Stimulated activated CD4-positive, alpha-beta T cell treated with anti-CD3 and anti-CD28 coated beads, Interleukin-2, amount 100 ng/mL, for 48 hours (primary cell): ENCODE measurements at regions not wholly inside any gene's neighbourhood (a gene's known extent, or its start where the extent isn't known, plus 50 kb on each side); places are given as distances from the start of the nearest gene placed in this dataset.

Source experiments
- DNase-seq, 2 donors: peaks; one replicate each; pipeline ENCODE4 v3.0.0-alpha.2; 2020

DNA sequence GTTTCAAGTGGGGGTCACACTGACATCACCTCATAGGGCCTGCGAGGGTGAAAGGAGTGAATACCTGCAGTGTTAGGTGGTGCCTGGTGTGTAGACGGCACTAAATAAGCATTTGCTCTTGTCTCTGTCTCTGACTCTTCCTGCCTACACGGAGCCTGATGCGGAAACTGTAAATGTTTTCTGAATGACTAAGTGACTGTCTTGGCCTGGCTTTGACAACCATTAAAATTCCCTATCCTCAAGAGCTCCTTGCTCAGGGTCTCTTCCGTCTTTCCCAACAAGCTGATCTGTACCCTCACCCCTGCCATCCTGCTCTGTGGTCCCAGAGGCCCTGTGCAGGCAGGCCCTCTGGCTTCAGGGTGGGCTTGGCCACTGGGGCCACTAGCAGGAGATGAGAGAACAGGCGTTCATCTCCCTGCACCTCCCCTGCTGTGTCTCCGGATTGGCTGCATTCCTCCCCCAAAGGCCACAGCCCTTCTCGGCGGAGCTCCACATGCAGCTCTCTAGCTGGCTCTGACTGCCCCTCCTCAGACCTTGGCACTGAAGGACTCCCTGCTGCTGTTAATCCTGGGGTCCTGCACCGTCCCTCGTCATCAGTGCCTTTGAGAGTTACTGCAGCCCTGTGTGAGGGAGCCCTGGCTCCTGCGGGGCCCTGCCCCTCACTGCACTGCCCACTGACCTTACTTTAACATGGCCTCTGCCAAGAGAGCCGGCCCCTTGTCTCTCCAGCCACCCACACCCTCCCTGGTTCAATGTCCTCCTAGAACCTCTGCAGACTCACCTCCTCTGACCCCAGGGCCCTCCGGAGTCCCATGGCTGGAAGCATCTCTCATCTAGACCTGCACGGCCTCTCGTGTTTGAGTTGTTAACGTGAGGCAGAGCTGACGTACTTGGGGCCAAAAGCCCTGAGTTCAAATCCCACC lies 211.1 kb downstream of the MATN1 start:
- no peak for DNase-seq

DNA sequence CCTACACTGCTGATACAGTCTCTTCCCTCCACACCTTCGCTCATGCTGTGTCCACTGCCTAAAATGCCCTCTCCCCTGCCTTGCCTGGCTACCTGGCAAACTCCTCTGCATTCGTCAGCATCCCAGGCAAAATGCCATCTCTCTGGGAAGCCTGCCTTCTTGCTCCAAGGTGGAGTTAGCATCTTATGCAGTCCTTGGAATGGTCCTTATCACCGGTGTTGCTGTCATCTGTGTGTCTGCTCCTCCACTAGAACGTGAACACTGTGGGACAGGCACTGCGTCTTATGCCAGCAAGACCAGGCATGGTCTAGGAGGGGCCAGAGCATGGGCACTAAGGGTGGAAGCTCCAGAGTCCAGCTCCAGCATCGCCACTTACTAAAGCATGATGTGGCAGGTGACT lies 211.8 kb downstream of the MATN1 start:
- DNase-seq, result no peak

DNA sequence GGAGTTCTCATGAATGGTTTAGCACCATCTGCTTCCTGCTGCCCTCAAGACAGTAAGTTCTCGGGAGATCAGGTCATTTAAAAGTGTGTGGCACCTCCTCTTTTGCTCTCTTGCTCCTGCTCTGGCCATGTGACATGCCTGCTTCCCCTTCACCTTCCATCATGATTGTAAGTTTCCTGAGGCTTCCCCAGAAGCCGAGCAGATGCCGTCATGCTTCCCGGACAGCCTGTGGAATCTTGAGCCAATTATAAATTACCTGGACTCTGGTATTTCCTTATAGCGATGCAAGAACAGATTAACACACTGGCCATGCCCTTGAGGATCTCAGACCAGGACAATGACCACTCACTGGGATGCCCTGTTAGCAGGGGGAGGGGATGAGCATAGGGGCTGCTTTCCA lies 212.3 kb downstream of the MATN1 start:
- DNase-seq, result no peak

DNA sequence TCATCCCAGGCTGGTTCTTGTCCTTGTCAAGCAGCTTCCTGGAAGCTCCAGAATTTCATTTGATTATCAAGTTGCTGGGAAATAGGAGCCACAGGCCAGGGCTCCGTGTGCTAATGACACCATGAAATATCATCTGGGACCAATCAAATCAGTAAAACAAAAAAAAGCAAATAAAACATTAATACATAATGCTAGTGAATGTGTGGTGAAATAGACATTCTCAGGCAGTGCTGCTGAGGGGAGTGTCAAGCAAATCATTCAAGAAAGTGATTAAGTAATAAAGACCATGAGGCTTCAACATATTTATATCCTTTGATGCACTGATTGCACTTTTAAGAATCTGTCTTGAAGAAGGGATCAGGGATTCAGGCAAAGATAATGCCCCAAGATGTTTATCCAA lies 213.7 kb downstream of the MATN1 start:
- DNase-seq, result no peak

DNA sequence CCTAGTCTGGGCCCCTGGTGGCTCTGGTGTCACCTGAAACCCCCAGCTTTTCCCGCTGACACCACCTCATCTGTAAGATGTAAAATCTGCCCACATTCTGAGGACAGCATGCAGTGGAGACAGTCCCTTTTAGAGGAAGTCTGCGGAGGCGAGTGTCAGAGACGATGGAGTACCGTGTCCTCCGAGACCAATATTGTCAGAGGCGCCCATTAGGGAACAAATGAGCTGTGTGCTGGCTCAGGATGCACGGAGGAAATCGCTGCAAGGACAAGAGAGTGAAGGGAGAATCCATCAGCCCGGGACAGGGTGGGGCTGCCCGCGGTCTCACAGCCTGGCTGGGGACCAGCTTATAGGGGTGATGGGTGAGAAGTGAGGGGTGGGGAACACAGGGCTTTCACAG lies 214.8 kb downstream of the MATN1 start:
- no peak for DNase-seq

DNA sequence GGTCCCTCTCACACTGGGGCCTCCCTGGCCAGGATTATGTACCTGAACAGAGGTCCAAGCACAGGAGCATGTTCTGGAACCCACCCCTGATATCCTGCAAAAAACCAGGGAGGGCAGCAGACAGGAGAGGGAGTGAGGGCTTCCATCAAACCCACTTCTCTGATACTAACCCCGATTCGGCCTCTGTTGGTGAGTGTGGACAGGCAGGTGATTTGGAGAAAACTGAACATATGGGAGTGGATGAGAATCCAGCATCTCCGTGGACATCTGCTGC lies 215.3 kb downstream of the MATN1 start:
- DNase-seq, result no peak

DNA sequence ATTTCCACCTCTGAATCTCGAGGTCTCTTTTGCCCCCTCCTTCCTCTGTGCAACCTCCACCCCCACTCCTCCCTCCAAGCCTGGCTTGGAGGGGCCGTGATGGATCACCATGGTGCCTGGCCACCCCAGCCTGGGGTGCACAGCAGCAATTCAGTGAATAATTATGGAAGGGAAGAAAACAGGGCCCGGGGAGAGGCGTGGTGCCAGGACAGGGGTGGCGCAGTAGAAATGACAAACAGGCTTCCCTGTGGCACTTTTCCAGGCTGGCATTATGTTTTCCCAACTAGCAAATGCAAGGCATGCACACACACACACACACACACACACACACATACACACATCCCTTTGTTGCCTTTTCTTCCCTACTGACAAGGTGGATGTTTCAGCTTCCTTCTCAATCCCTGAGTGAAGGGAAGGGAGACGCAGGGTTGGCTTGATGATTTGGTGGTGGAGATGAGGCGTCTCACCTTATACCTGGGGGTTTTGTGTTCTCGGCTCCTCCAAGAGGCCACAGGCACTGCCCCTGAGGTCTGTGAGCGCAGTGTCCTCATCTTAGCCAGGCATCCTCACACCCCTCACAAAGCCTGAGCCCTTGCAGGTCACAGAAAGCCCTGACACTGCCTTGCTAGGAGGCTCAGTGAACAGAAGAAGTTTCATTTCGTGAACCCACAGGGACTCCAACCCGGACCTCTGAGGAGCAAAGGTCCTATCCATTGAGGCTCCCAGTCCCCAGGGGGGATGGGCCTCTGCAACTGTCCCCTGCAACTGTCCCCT lies 215.8 kb downstream of the MATN1 start:
- DNase-seq, result no peak

DNA sequence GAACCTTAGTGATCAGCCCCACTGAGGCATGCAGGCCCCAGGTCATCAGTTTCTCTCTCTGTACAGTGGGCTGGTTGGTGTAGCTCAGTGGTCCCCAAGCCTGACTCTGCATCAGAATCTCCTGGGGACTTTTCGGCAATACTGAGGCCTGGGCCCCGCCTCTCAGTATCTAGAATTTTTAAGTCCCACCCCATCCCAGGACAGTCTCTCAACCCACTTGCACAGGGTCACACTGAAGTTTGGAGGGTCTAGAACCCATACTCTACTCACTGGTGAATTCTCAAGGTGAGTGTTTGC lies 216.4 kb downstream of the MATN1 start:
- no peak for DNase-seq

DNA sequence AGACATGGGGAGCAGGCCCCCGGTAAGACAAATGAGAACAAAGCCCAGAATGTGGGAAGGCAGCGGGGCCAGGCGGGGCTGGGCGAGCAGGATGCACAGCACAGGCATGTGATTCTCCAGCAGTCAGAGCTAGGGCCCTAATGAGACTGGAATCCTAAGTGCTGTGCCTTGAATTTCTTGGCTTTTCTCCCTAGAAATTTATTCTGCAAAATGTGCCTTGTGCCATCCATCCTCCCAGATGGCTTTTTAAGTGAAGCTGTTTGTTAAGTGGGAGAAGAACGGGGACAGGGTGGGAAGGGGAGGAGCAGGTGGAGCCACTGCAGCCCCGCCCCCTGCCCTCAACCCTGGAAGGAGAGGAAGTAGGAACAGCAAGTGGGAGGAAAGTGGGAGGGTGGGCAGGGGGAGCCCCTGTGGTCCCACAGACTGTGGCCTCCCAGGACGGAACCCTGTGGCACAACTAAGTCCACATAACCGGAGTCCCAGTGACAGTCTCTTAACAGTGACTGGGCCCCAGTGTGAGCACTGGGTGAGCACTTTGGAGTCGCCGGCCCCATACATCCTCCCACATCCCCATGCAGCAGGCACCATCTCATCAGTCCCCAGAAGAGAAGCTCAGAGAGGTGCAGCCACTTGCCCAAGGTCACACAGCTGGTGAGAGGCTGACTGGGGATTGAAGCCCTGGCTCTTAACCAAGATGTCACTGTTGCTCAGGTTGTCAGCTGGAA lies 216.9 kb downstream of the MATN1 start:
- DNase-seq, result no peak

DNA sequence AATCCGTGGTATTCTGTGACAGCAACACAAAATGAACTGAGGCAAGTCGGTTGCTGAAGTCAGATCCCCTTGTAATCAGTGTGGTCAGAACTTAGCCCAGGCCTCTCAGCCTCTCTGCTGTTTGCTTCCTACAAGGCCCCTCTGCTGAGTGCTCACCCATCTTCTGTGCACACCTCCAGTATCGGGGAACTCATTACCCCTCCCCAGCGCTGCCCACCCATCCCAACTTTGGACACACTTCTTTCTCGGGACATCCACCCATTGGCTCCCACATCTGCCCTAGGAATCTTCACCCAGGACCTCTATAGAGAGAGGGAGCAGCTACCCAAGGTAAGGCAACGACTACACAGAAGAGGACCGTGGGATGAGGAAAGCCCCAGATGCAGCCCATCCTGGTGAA lies 217.5 kb downstream of the MATN1 start:
- no peak for DNase-seq

DNA sequence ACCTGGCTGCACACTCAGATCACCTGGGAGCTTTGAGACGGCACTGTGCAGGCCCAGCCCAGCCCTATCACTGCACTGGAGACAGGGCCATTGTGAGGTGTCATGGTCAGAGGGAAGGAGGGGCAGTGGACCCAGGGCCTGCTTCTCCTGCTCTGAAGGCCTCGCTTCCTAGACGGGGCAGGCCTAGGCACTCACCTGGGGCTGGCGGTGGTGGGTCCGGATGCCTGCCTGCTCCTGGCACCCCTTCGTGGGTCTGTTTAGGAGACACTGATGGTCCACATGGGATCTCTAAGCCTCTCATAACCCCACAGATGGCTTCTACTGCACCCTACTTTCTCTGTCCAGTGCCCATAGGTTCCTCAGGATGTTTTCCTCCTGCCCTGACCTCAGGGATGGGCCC lies 230.9 kb downstream of the MATN1 start:
- no peak for DNase-seq

DNA sequence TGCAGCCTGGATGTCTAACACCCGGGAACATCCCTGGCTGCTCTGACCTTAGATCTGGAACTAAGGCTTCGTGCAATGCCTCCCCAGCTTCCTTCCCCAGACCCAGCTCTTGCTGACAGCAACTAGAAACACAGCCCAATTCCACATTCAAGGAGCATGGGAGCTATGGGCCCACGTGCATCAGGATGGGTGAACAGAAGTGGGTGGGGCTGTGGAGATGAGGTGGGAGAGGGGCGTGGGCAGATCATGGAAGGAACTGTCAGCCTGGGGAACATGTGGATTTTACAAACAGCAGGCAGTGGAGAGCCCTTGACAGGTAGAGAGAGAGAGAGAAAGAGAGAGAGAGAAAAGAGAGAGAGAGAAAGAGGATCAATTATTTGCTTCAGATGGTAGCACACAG lies 231.6 kb downstream of the MATN1 start:
- DNase-seq, result no peak

DNA sequence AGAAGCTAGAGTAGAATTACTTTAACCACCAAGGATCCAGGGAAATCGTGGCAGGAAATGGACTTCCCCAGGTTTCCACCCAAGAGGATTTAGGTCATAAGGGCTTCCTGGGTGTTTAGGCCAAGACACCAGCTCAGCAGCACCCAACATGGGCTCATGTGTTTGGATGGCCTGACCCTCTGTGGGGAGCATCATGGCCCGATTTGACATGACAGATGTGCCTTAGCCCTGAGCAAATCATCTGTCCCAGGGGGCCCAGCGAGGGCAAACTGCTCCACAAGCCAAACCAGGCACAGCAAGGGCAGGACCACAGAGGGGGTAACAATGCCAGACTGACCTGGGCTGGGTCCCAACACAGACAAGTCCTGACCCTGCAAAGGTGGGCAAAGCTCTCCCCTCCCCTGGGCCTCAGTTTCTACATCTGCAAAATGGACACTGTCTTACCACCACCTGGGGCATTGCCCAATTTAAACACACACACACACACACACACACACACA lies 232.8 kb downstream of the MATN1 start:
- DNase-seq, result no peak

DNA sequence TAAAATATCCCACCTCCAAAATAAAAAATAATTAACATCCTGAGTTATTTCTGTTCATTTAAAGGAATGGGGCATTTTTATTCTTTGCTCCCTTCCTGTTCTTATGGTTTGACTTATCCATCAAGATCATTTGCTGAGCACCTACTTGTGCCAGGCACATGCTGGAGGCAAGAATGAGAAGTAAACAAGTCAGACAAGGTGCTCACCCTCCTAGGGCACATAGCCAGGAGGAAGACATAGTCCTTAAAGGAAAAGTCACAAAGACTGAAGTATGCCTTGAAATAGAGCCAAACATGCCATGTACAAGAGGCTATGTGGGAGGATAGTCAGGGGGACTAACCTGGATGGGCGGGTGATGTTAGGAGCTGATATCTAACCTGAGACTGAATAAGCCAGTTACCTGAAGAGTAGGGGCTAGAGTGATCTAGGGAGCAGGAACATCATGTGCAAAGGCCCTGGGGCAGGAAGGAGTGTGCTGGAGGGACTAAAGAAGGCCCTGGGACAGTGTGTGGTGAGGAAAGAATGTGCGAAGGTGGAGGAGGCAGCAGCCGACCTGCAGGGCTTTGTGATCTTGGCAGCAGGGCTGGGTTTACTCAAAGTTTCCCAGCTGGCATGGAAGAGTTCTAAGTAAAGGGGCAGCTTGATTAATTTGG lies 233.5 kb downstream of the MATN1 start:
- DNase-seq, result no peak

DNA sequence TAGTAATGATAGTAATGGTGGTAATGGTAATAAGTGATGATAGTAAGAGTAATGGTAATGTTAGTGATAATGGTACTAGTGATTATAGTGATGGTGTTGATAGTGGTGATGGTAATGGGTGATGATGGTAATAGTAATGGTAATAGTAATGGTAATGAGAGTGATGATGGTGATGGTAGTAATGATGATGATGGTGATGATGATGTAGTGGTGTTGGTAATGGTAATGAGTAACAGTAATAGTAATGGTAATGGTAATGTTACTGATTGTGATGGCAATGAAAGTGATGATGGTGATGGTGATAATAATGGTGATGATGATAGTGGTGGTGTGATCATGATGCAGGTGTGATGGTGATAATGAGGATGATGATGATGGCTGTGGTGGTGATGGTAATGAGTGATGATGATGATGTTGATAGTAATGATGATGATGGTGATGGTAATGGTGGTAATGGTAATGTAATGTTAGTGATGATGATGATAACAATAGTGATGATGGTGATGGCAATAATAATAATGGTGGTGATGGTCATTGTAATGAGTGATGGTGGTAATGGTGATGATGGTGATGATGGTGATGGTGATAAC lies 235.0 kb downstream of the MATN1 start:
- no peak for DNase-seq

DNA sequence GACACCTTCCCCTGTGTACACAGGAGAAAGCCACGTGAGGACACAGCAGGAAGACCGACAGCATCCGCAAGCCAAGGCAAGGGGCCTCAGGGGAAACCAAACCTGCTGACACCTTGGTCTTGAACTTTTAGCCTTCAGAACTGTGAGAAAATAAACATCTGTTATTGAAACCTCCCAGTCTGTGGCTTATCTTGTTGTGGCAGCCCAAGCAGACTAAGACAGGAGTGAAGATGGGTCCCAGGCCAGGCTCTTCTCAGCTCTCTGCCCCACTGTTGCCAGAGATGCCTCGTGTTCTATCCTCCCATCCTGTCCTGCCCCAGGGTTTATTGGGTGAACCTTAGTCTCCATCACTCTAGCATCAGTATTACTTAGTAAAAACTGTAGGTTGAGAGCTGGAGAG lies 236.3 kb downstream of the MATN1 start:
- DNase-seq, result no peak

DNA sequence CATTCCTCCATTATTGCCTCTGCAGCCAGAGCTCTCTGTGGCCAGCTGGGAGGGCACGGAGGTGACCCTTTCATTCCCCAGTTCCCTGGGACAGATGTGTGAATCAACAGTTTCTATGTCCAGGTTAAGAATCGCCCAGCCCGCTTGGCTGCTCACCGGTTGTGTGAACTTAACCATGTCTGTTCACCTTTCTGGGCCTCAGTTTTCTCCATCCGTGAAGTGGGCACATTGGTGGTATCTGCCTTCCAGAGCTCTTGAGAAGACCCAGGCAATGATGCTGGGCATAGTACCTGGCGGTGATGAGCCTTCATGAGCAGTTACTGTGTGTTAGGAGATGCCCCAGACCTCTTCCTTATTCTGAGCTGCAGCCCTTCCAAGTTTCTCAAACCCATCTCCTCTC lies 238.3 kb downstream of the MATN1 start:
- DNase-seq, result no peak

DNA sequence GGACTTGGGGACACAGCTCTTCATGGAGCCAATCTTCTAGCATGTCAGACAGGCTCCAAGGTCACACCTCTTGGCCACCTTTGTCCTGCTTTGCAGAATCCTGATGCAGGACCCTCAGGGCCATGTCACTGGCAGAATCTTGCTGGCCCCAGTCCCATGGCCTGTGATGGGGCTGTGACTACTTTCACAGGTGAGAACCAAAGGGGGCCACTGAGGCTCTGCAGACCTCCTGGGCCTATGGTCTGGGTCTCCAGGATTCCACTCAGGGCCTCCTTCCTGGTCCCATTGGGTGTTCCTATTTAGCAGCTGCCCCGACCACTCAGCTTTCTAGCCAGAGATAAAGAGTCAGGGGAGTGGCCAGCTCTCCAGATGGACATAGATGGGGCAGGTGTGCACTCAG lies 238.7 kb downstream of the MATN1 start:
- DNase-seq, result no peak

DNA sequence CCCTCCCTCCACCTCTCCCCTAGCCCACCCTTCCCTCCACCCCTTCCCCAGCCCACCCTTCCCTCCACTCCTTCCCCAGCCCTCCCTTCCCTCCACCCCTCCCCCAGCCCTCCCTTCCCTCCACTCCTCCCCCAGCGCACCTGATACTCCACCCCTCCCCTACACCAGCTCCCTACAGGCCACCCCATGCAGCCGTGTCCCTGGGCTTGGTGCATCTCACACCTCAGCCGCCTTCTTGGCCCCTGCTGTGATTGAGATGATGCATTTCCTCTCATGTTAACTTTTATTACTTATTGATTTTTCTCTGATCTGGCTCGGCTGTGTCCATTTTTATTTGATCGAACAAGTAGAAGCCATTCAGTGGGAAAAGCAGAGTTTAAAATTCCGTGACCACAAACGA lies 243.8 kb downstream of the MATN1 start:
- no peak for DNase-seq

DNA sequence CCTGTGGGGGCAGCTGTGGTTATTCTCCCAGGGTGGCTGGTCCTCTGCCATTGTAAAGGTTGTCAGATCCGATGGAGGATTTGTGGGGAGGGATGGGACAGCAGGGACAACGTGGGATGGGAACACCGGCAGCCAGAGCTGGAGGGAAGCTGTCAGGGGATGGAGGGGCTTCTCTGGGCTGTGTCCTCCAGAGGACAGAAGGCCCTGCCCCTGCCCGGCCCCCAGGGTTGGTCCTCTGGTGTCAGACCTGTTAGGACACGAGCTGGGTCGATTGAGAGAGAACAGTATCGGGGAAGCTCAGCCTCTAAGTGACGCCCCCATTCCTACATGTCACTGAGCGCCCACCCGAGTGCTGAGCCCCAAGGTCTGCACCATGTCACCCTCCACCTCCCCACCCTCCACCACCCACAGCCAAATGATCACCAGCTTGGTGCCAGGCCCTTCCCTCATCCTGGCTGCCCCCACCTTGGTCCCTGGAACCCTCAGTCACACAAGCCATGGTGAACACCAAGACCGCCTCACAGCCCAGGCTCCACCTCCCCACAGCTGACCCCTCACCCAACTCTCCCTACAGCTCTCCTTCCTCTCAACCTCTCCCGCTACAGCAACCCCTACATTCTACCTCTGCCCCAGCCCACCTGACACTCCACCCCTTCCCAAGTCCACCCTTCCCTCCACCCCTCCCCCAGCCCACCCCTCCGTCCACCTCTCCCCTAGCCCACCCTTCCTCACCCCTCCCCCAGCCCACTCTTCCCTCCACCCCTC lies 244.4 kb downstream of the MATN1 start:
- DNase-seq, result no peak

DNA sequence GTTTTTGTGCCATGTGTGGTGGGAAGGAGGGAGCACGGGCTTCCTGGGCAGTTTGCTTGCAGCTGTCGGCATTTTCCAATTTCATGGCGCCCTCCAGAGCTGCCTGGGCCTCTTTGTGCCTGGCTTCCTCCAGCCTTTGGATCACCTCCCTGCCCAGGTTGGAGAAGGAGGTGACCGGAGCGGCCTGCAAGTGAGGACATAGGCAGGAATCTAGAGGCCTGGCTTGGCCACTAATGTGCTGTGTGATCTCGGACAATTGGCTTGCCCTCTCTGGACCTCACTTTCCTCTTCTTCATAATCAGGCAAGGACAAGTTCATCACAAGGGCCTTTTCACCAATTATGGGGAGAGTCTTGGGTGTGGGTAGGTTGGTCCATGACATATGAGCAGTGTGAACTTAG lies 245.1 kb downstream of the MATN1 start:
- DNase-seq, result no peak

DNA sequence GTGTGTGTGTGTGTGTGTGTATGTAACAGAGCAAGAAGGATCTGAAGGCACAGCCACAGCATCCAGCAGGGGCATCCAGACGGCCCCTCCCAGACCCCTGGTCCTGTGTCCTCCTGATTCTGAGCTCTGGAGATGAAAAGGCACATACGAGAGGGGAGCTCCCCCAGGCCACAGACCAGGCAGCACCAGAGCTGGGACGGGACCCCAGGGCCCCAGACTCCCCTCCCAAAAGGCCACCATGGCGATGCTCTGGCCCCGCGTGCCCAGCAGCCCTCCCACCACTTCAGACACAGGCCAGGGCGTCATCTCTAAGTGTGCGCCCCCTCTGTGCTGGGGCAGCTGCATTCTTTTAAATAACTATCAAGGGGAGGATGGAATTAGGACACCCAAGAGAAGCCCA lies 245.8 kb downstream of the MATN1 start:
- DNase-seq, result no peak
